ENCODE measurements at regions not wholly inside any gene's neighbourhood (a gene's known extent, or its start where the extent isn't known, plus 50 kb on each side); places are given as distances from the start of the nearest gene placed in this dataset.

DNA sequence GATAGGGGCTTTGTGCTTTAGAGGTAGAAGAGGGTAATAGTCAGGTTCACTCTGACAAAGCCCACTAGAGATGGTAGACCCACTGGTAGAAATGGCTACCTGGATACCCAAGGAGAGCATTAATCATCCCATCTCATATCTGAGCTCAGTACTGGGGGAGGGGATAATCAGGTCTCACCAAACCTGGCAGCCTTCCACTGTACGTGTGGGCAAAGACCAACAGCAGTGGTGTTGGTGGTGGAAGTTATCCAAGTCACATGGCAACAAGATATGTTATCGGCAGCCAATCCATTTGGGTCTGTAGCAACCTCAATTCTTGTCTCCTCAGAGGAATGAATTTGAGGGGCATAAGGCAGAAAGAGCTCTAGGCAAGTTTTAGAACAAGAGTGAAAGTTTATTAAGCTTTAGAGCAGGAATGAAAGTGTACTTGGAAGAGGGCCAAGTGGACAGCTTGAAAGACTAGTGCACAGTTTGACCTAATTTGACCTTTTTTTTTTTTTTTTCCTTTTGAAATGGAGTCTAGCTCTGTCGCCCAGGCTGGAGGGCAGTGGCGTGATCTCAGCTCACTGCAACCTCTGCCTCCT lies 67.0 kb upstream of the CXCL13 start:
- Histone ChIP-seq H3K9me3 (no peaks in the 10 kb centered on the region), H3K36me3 (no peaks in the 10 kb centered on the region), H3K4me1 (peaks cover 8% of the 10 kb centered on the region), H3K27ac (peak overlapping the region; percentile 29), H3K4me3 (no peak overlapping the region), H3K27me3 (no peaks in the 10 kb centered on the region)
- no peak for DNase-seq (ENCODE audit: low spot score in 2 of 2)
- TF ChIP-seq POLR2A (IDR thresholded peaks at IDR 0.05) (no peak), EP300 (IDR thresholded peaks at IDR 0.05) (no peak), POLR2AphosphoS5 (IDR thresholded peaks at IDR 0.05) (no peak)
- TF ChIP-seq, protein P1, sequence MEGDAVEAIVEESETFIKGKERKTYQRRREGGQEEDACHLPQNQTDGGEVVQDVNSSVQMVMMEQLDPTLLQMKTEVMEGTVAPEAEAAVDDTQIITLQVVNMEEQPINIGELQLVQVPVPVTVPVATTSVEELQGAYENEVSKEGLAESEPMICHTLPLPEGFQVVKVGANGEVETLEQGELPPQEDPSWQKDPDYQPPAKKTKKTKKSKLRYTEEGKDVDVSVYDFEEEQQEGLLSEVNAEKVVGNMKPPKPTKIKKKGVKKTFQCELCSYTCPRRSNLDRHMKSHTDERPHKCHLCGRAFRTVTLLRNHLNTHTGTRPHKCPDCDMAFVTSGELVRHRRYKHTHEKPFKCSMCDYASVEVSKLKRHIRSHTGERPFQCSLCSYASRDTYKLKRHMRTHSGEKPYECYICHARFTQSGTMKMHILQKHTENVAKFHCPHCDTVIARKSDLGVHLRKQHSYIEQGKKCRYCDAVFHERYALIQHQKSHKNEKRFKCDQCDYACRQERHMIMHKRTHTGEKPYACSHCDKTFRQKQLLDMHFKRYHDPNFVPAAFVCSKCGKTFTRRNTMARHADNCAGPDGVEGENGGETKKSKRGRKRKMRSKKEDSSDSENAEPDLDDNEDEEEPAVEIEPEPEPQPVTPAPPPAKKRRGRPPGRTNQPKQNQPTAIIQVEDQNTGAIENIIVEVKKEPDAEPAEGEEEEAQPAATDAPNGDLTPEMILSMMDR (IDR thresholded peaks at IDR 0.05), result no peak
- WGBS, result 50% methylated on average over 4 of the region's 4 CpGs
